Endothelial cell of umbilical vein (primary cell): ENCODE measurements at regions not wholly inside any gene's neighbourhood (a gene's known extent, or its start where the extent isn't known, plus 50 kb on each side); places are given as distances from the start of the nearest gene placed in this dataset.
"Not testable (repeated sequence)": the region's sequence is repeated elsewhere in the genome, so short reads cannot be mapped to it uniquely, and the experiment has no call there.

ENCODE experiments used
- BruUV-seq: library from RNA; stranded (reverse); fragments of 400-500 nt; replicated peaks from 2 replicates; lab custom pipeline; 2021; lab: Mats Ljungman, UMichigan
- CTCF ChIA-PET: fragments of 300-600, 350-600 bp; sonication (Branson Sonifier 250); formaldehyde crosslinking; loops from one replicate; lab custom pipeline; 2021; ENCODE audit warnings: antibody characterized with exemption, inconsistent platforms; lab: Charles Lee
- POLR2A ChIA-PET: fragments of 300-600, 350-600 bp; sonication (Branson Sonifier 250); formaldehyde crosslinking; loops from one replicate; lab custom pipeline; 2021; ENCODE audit warnings: antibody characterized with exemption, inconsistent platforms; lab: Charles Lee
- DNase-seq: peaks from one replicate; pipeline ENCODE4 v3.0.0-alpha.2; 2011; ENCODE audit warnings: low read depth, low spot score
- FAIRE-seq: peaks from 2 replicates; lab custom pipeline; 2011; peaks lifted over from hg19 to GRCh38; lab: Jason Lieb, UNC
- H2AFZ ChIP-seq: 2 replicates; pipeline ENCODE4 v1.6.0; 2012; ENCODE audit warnings: low read depth, low read length, control low read depth, inconsistent platforms
- H3K27ac ChIP-seq: 2 replicates; pipeline ENCODE4 v1.5.1; 2011; ENCODE audit warnings: low read depth, mild to moderate bottlenecking, control low read depth, low read length, moderate library complexity; ENCODE audit not compliant: insufficient read depth
- H3K27me3 ChIP-seq, 2 experiments: 2 replicates each; pipeline versions ENCODE4 v1.6.0 to v1.6.1; 2011; ENCODE audit warnings: low read length in 2 of 2, mixed read lengths in 1 of 2; ENCODE audit not compliant: control insufficient read depth in 2 of 2, insufficient read depth in 2 of 2
- H3K36me3 ChIP-seq, 2 experiments: 2 replicates in 1 of 2; 3 replicates in 1 of 2; pipeline ENCODE4 v1.5.1; 2011; ENCODE audit warnings: low read length in 2 of 2, mild to moderate bottlenecking in 1 of 2, moderate library complexity in 1 of 2; ENCODE audit not compliant: control insufficient read depth in 2 of 2, insufficient read depth in 2 of 2; ENCODE audit errors: extremely low read depth in 1 of 2
- H3K4me1 ChIP-seq: 3 replicates; pipeline ENCODE4 v1.5.1; 2011; ENCODE audit warnings: mild to moderate bottlenecking, low read length; ENCODE audit not compliant: control insufficient read depth, insufficient read depth; ENCODE audit errors: extremely low read depth
- H3K4me2 ChIP-seq: 2 replicates; pipeline ENCODE4 v1.6.1; 2011; ENCODE audit warnings: low read length, control low read depth, mixed read lengths; ENCODE audit not compliant: insufficient read depth
- H3K4me3 ChIP-seq, 3 experiments: fragments of 200-600 bp in 1 of 3; sonication (generic), shearing (Covaris generic) in 1 of 3; replicated peaks in 1 of 3; 2 replicates each; pipeline ENCODE4 v1.5.1; 2011 to 2016; ENCODE audit warnings: control low read depth in 3 of 3, low read length in 3 of 3, mild to moderate bottlenecking in 2 of 3, inconsistent platforms in 1 of 3, low read depth in 1 of 3, moderate library complexity in 1 of 3; ENCODE audit not compliant: insufficient read depth in 1 of 3
- H3K79me2 ChIP-seq: 2 replicates; pipeline ENCODE4 v1.6.0; 2012; ENCODE audit warnings: low read length, inconsistent platforms; ENCODE audit not compliant: control insufficient read depth, insufficient read depth
- H3K9ac ChIP-seq: replicated peaks from 2 replicates; pipeline ENCODE3; 2011; ENCODE audit warnings: low read length, control low read depth; ENCODE audit not compliant: insufficient read depth; ENCODE audit errors: extremely low read depth
- H3K9me1 ChIP-seq: replicated peaks from 3 replicates; pipeline ENCODE4 v1.6.0; 2011; ENCODE audit warnings: mild to moderate bottlenecking, low read length; ENCODE audit not compliant: control insufficient read depth, insufficient read depth; ENCODE audit errors: extremely low read depth
- H3K9me3 ChIP-seq: replicated peaks from 2 replicates; pipeline ENCODE4 v1.5.1; 2012; ENCODE audit warnings: low read length, inconsistent platforms; ENCODE audit not compliant: control insufficient read depth, insufficient read depth
- H4K20me1 ChIP-seq: replicated peaks from 2 replicates; pipeline ENCODE3; 2011; ENCODE audit warnings: mild to moderate bottlenecking, low read length; ENCODE audit not compliant: control insufficient read depth, insufficient read depth; ENCODE audit errors: extremely low read depth
- dilution Hi-C: fragments of 300-500 bp; cut with MboI; formaldehyde crosslinking; loops from one replicate; pipeline ENCODE4 v1.15.0; 2019; ENCODE audit warnings: low sequenced_read_pairs; ENCODE audit not compliant: extremely low pct_ligation_motif_present
- intact Hi-C: fragments of 100-400 bp; cut with micrococcal nuclease; formaldehyde crosslinking; loops from one replicate; pipeline ENCODE4 v1.10.0; 2022

DNA sequence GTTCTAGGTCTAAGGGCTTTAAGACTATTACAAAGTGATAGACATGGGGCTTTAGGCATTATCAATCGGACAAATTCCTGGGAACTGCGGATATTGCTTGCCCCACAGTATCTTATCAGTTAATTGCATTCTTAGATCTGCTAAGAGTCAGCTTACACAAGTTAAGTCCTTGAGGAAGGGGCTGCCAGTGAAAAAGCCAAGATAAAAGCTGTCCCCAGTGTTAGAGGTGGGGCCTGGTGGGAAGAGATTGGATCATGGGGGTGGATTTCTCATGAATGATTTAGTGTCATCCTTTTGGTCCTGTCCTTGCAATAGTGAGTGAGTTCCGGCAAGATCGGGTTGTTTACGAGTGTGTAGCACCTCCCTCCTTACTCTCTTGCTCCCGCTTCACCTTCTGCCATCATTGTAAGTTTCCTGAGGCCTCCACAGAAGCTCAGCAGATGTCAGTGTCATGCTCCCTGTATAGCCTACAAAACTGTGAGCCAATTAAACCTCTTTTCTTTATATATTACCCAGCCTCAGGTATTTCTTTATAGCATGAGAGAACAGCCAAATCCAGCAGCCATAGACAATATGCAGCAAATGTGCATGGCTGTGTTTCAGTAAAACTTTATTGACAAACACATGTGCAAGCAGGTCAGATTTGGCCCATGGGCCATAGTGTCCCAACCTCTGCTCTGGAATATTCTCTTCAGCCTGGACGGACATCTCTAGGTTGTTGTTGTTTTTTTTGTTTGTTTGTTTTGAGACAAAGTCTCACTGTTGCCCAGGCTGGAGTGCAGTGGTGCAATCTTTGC lies 169.6 kb upstream of the CCZ1B start:
- H3K9ac ChIP-seq, H3K9me3 ChIP-seq, intact Hi-C loops, POLR2A ChIA-PET, CTCF ChIA-PET, FAIRE-seq, DNase-seq, H3K4me1 ChIP-seq, H3K27ac ChIP-seq, H3K4me2 ChIP-seq, H3K27me3 ChIP-seq, dilution Hi-C loops, H3K36me3 ChIP-seq, H3K4me3 ChIP-seq, H3K79me2 ChIP-seq, H2AFZ ChIP-seq, BruUV-seq, H4K20me1 ChIP-seq, H3K9me1 ChIP-seq: not testable (repeated sequence)

DNA sequence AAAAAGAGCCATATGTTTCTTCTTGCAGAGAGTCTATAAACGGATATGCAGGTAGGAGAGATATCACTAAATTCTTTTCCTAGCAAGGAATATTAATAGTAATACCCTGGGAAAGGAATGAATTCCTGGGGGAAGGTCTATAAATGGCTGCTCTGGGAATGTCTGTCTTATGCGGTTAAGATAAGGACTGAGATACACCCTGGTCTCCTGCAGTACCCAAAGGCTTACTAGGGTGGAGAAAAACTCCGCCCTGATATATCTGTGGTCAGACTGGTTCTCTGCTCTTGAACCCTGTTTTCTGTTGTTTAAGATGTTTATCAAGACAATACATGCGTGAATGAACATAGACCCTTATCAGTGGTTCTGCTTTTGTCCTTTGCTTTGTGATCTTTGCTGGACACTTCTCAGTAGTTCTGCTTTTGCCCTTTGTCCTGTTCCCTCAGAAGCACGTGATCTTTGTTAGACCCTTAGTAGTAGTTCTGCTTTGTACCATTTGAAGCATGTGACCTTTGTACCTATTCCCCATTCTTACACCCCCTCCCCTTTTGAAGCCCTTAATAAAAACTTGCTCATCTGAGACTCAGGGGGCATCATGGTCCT lies 173.1 kb upstream of the CCZ1B start:
- BruUV-seq, H3K4me2 ChIP-seq, DNase-seq, POLR2A ChIA-PET, H3K9me1 ChIP-seq, H3K36me3 ChIP-seq, CTCF ChIA-PET, H3K27ac ChIP-seq, H3K9me3 ChIP-seq, H3K4me1 ChIP-seq, H4K20me1 ChIP-seq, H3K27me3 ChIP-seq, FAIRE-seq, dilution Hi-C loops, H3K9ac ChIP-seq, intact Hi-C loops, H3K79me2 ChIP-seq, H2AFZ ChIP-seq, H3K4me3 ChIP-seq: not testable (repeated sequence)
